ENCODE measurements at regions not wholly inside any gene's neighbourhood (a gene's known extent, or its start where the extent isn't known, plus 50 kb on each side); places are given as distances from the start of the nearest gene placed in this dataset.
A peak's percentile ranks its signal among the peaks of the same experiment; 100 is the strongest.

GRCh38 chr5:135208555-135208902 is 174.5 kb upstream of the PITX1 start (continued):
- no peak for TF ChIP-seq ZFAT (CRISPR knock-in tag; conservative IDR thresholded peaks at IDR 0.05)
- no peak for TF ChIP-seq ZMYM2 (CRISPR knock-in tag; IDR thresholded peaks at IDR 0.05)
- TF ChIP-seq SRSF1 (optimal IDR thresholded peaks at IDR 0.05; ENCODE audit: low read depth, low read length) = no peak
- TF ChIP-seq ZNF75D (CRISPR knock-in tag; IDR thresholded peaks at IDR 0.05; ENCODE audit: borderline replicate concordance) = no peak
- no peak for TF ChIP-seq ZNF562 (CRISPR knock-in tag; IDR thresholded peaks at IDR 0.05; ENCODE audit: borderline replicate concordance)

- no peak for FAIRE-seq
- intact Hi-C loops (cut with micrococcal nuclease; ENCODE audit: unreplicated experiment) (loop anchor here (2.0 kb wide), 1 partner anchor 125 kb away; no protein-coding TSS in a partner anchor), in situ Hi-C loops (cut with HindIII; ENCODE audit: extremely low pct_ligation_motif_present, low pct_unique_long_range_greater_than_20kb) (no loop called here)
- no peak for DNase-seq (ENCODE audit: low spot score)
- Histone ChIP-seq H3K4me2 (ENCODE audit: low read depth, low read length) (no peak overlapping the region), H3K9ac (ENCODE audit: insufficient read depth, low read depth, low read length) (no peak overlapping the region), H3K79me2 (ENCODE audit: insufficient read depth, low read length) (no peaks in the 10 kb centered on the region), H3K27ac (ENCODE audit: extremely low read length, insufficient read depth, low read length) (no peak overlapping the region), H3K9me3 (ENCODE audit: low read length) (peaks cover 6% of the 10 kb centered on the region), H3K4me1 (ENCODE audit: insufficient read depth, low read length) (peaks cover 21% of the 10 kb centered on the region), H3K27me3 (ENCODE audit: control insufficient read depth in 1 of 2, insufficient read depth in 2 of 2, low read length in 2 of 2) (no peaks in the 10 kb centered on the region), H2AFZ (ENCODE audit: low read length) (no peak overlapping the region), H3K36me3 (replicated peaks in 1 of 2; ENCODE audit: control insufficient read depth in 1 of 2, insufficient read depth in 2 of 2, low read length in 2 of 2) (no peaks in the 10 kb centered on the region), H3K4me3 (replicated peaks in 1 of 3; ENCODE audit: insufficient read depth in 1 of 3, low read depth in 2 of 3, low read length in 3 of 3) (no peak overlapping the region), H4K20me1 (ENCODE audit: insufficient read depth, low read length) (no peaks in the 10 kb centered on the region)
- no TSS peak for BruUV-seq (replicated peaks)
- no peak for TF ChIP-seq FIP1L1 (IDR thresholded peaks at IDR 0.05; ENCODE audit: borderline replicate concordance, insufficient read depth, low read depth, low read length)
- TF ChIP-seq FOXP1 (IDR thresholded peaks at IDR 0.05) = no peak
- TF ChIP-seq FOXP1 (CRISPR knock-in tag; IDR thresholded peaks at IDR 0.05) = peak; percentile 26; the same call in 1 of the 2 replicates
- no peak; the same call in 2 of the 3 replicates for ATAC-seq
- ChIA-PET POLR2A (interaction anchor here (1.5 kb wide), 1 partner anchor 55 kb away, joined by 4 read pairs; no protein-coding TSS in a partner anchor), CTCF (ENCODE audit: low intra/inter-chr PET ratio, low total read pairs) (no interaction called here)
- 66% methylated on average over 6 of the region's 6 CpGs for WGBS (ENCODE audit: low lambda C conversion rate)
Measured at GRCh38 chr5:135207866-135208265, 173.8 kb upstream of the PITX1 start.

GRCh38 chr5:135206862-135207261 is 172.8 kb upstream of the PITX1 start:
- Histone ChIP-seq H4K20me1 (ENCODE audit: insufficient read depth, low read length) (no peaks in the 10 kb centered on the region), H3K4me2 (ENCODE audit: low read depth, low read length) (no peak overlapping the region), H3K9ac (ENCODE audit: insufficient read depth, low read depth, low read length) (no peak overlapping the region), H3K9me3 (ENCODE audit: low read length) (peaks cover 15% of the 10 kb centered on the region), H3K27ac (ENCODE audit: extremely low read length, insufficient read depth, low read length) (no peak overlapping the region), H3K79me2 (ENCODE audit: insufficient read depth, low read length) (no peaks in the 10 kb centered on the region), H3K4me1 (ENCODE audit: insufficient read depth, low read length) (peaks cover 21% of the 10 kb centered on the region), H3K4me3 (replicated peaks in 1 of 3; ENCODE audit: insufficient read depth in 1 of 3, low read depth in 2 of 3, low read length in 3 of 3) (no peak overlapping the region), H3K36me3 (replicated peaks in 1 of 2; ENCODE audit: control insufficient read depth in 1 of 2, insufficient read depth in 2 of 2, low read length in 2 of 2) (no peaks in the 10 kb centered on the region), H2AFZ (ENCODE audit: low read length) (no peak overlapping the region), H3K27me3 (ENCODE audit: control insufficient read depth in 1 of 2, insufficient read depth in 2 of 2, low read length in 2 of 2) (no peaks in the 10 kb centered on the region)
- no peak for TF ChIP-seq MYNN (CRISPR knock-in tag; IDR thresholded peaks at IDR 0.05; ENCODE audit: low read depth)
- no peak for TF ChIP-seq PLSCR1 (CRISPR knock-in tag; IDR thresholded peaks at IDR 0.05; ENCODE audit: borderline replicate concordance)
- TF ChIP-seq SOX13 (IDR thresholded peaks at IDR 0.05) = no peak
- no peak for TF ChIP-seq SOX13 (CRISPR knock-in tag; conservative IDR thresholded peaks at IDR 0.05 in 1 of 2, IDR thresholded peaks at IDR 0.05 in 1 of 2)
- no peak for TF ChIP-seq SKIL (CRISPR knock-in tag; IDR thresholded peaks at IDR 0.05; ENCODE audit: borderline replicate concordance)
- TF ChIP-seq PREB (CRISPR knock-in tag; IDR thresholded peaks at IDR 0.05) = no peak
- no peak for TF ChIP-seq SNRNP70 (IDR thresholded peaks at IDR 0.05; ENCODE audit: low read depth, low read length)
- FAIRE-seq (no peak), DNase-seq (ENCODE audit: low spot score) (no peak), ATAC-seq (no peak)
- ChIA-PET CTCF (ENCODE audit: low intra/inter-chr PET ratio, low total read pairs) (no interaction called here), POLR2A (no interaction called here)
- intact Hi-C loops (cut with micrococcal nuclease; ENCODE audit: unreplicated experiment) (no loop called here), in situ Hi-C loops (cut with HindIII; ENCODE audit: extremely low pct_ligation_motif_present, low pct_unique_long_range_greater_than_20kb) (no loop called here)
- no TSS peak for BruUV-seq (replicated peaks)
- WGBS (ENCODE audit: low lambda C conversion rate) = 100% methylated on average over 3 of the region's 3 CpGs

All from HepG2 (cell line).